Activated naive CD8-positive, alpha-beta T cell treated with anti-CD3 and anti-CD28 coated beads, Interleukin-2, amount 50 U/mL, for 16 hours (primary cell): ENCODE measurements at regions not wholly inside any gene's neighbourhood (a gene's known extent, or its start where the extent isn't known, plus 50 kb on each side); places are given as distances from the start of the nearest gene placed in this dataset.

Experiments
- DNase-seq: peaks from one replicate; pipeline ENCODE4 v3.0.0-alpha.2; 2020; ENCODE audit warnings: low read depth, low spot score

- DNase-seq, result no peak
Measured at GRCh38 chr3:30263238-30263924, 343.0 kb upstream of the TGFBR2 start.

- DNase-seq, result no peak
Measured at GRCh38 chr3:30263925-30264313, 342.5 kb upstream of the TGFBR2 start.

- no peak for DNase-seq
Measured at GRCh38 chr3:30266524-30266923, 339.9 kb upstream of the TGFBR2 start.

- no peak for DNase-seq
Measured at GRCh38 chr3:30268288-30268687, 338.1 kb upstream of the TGFBR2 start.

GRCh38 chr3:30269751-30270445 is 336.5 kb upstream of the TGFBR2 start:
- no peak for DNase-seq

- no peak for DNase-seq
Measured at GRCh38 chr3:30271781-30272180, 334.6 kb upstream of the TGFBR2 start.

GRCh38 chr3:30273304-30274072 is 332.9 kb upstream of the TGFBR2 start:
- DNase-seq, result no peak

GRCh38 chr3:30277494-30277893 is 328.9 kb upstream of the TGFBR2 start:
- no peak for DNase-seq

GRCh38 chr3:30281526-30281925 is 324.9 kb upstream of the TGFBR2 start:
- DNase-seq, result no peak

GRCh38 chr3:30282154-30282696 is 324.2 kb upstream of the TGFBR2 start:
- no peak for DNase-seq

GRCh38 chr3:30285188-30286006 is 321.0 kb upstream of the TGFBR2 start:
- no peak for DNase-seq

GRCh38 chr3:30286007-30286669 is 320.3 kb upstream of the TGFBR2 start:
- DNase-seq, result no peak

GRCh38 chr3:30286811-30287210 is 319.6 kb upstream of the TGFBR2 start:
- no peak for DNase-seq

- DNase-seq, result no peak
Measured at GRCh38 chr3:30288830-30289229, 317.6 kb upstream of the TGFBR2 start.

GRCh38 chr3:30289324-30289723 is 317.1 kb upstream of the TGFBR2 start:
- no peak for DNase-seq

GRCh38 chr3:30289766-30290165 is 316.6 kb upstream of the TGFBR2 start:
- no peak for DNase-seq

- no peak for DNase-seq
Measured at GRCh38 chr3:30290479-30290878, 315.9 kb upstream of the TGFBR2 start.

- no peak for DNase-seq
Measured at GRCh38 chr3:30292192-30292893, 314.1 kb upstream of the TGFBR2 start.

- no peak for DNase-seq
Measured at GRCh38 chr3:30293621-30294240, 312.7 kb upstream of the TGFBR2 start.

GRCh38 chr3:30294241-30294667 is 312.1 kb upstream of the TGFBR2 start:
- DNase-seq, result no peak
